ENCODE measurements at regions not wholly inside any gene's neighbourhood (a gene's known extent, or its start where the extent isn't known, plus 50 kb on each side); places are given as distances from the start of the nearest gene placed in this dataset.

- DNase-seq (ENCODE audit: low read depth, low spot score), result no peak
Observed at GRCh38 chr7:47691988-47692387, 110.1 kb upstream of the TNS3 start.

- DNase-seq (ENCODE audit: low read depth, low spot score), result no peak
Observed at GRCh38 chr7:47690902-47691558, 109.1 kb upstream of the TNS3 start.

GRCh38 chr7:47689558-47689957 is 107.6 kb upstream of the TNS3 start:
- DNase-seq (ENCODE audit: low read depth, low spot score), result no peak

GRCh38 chr7:47688311-47689100 is 106.6 kb upstream of the TNS3 start:
- DNase-seq (ENCODE audit: low read depth, low spot score), result no peak

- DNase-seq (ENCODE audit: low read depth, low spot score), result no peak
Observed at GRCh38 chr7:47685712-47686376, 103.9 kb upstream of the TNS3 start.

GRCh38 chr7:47685151-47685550 is 103.2 kb upstream of the TNS3 start:
- no peak for DNase-seq (ENCODE audit: low read depth, low spot score)

- DNase-seq (ENCODE audit: low read depth, low spot score), result no peak
Observed at GRCh38 chr7:47684728-47685127, 102.8 kb upstream of the TNS3 start.

GRCh38 chr7:47683485-47683898 is 101.6 kb upstream of the TNS3 start:
- no peak for DNase-seq (ENCODE audit: low read depth, low spot score)

- DNase-seq (ENCODE audit: low read depth, low spot score), result no peak
Observed at GRCh38 chr7:47682874-47683273, 101.0 kb upstream of the TNS3 start.

- DNase-seq (ENCODE audit: low read depth, low spot score), result no peak
Observed at GRCh38 chr7:47681249-47681810, 99.4 kb upstream of the TNS3 start.

- no peak for DNase-seq (ENCODE audit: low read depth, low spot score)
Observed at GRCh38 chr7:47678641-47679380, 96.9 kb upstream of the TNS3 start.

GRCh38 chr7:47677664-47678063 is 95.8 kb upstream of the TNS3 start:
- DNase-seq (ENCODE audit: low read depth, low spot score), result no peak

GRCh38 chr7:47677093-47677492 is 95.2 kb upstream of the TNS3 start:
- no peak for DNase-seq (ENCODE audit: low read depth, low spot score)

GRCh38 chr7:47672977-47673381 is 91.1 kb upstream of the TNS3 start:
- DNase-seq (ENCODE audit: low read depth, low spot score), result no peak

- DNase-seq (ENCODE audit: low read depth, low spot score), result no peak
Observed at GRCh38 chr7:47672271-47672791, 90.4 kb upstream of the TNS3 start.

GRCh38 chr7:47671358-47671757 is 89.4 kb upstream of the TNS3 start:
- no peak for DNase-seq (ENCODE audit: low read depth, low spot score)

GRCh38 chr7:47670729-47671128 is 88.8 kb upstream of the TNS3 start:
- no peak for DNase-seq (ENCODE audit: low read depth, low spot score)

GRCh38 chr7:47669901-47670384 is 88.0 kb upstream of the TNS3 start:
- DNase-seq (ENCODE audit: low read depth, low spot score), result no peak

GRCh38 chr7:47669178-47669891 is 87.4 kb upstream of the TNS3 start:
- no peak for DNase-seq (ENCODE audit: low read depth, low spot score)

- DNase-seq (ENCODE audit: low read depth, low spot score), result no peak
Observed at GRCh38 chr7:47666164-47666862, 84.4 kb upstream of the TNS3 start.
